ENCODE measurements at regions not wholly inside any gene's neighbourhood (a gene's known extent, or its start where the extent isn't known, plus 50 kb on each side); places are given as distances from the start of the nearest gene placed in this dataset.

- H3K4me1 ChIP-seq, result no peaks in the 10 kb centered on the region
- WGBS, 5 donors, result 53 to 77% (median 73%) methylated on average over 14 of the region's 14 CpGs
- DNase-seq, result no peak
- no peaks in the 10 kb centered on the region for H3K9me3 ChIP-seq
- H3K27me3 ChIP-seq (replicated peaks in 1 of 7), result peaks cover 0 to 4% (median 0%) of the 10 kb centered on the region in 7 donors
- no peak overlapping the region for H3K4me3 ChIP-seq
- no peak for TF ChIP-seq CTCF (IDR thresholded peaks at IDR 0.05 in 8 of 11, conservative IDR thresholded peaks at IDR 0.05 in 3 of 11)
- no peak for TF ChIP-seq POLR2A (IDR thresholded peaks at IDR 0.05)
- TF ChIP-seq POLR2AphosphoS5 (IDR thresholded peaks at IDR 0.05), result no peak
- intact Hi-C loops (cut with DNase I; ENCODE audit: low total_unique reads), result no loop called here
- no peaks in the 10 kb centered on the region for H3K36me3 ChIP-seq
- H3K27ac ChIP-seq, result no peak overlapping the region
Measured at GRCh38 chr7:155918720-155919390, 106.6 kb upstream of the SHH start.

DNA sequence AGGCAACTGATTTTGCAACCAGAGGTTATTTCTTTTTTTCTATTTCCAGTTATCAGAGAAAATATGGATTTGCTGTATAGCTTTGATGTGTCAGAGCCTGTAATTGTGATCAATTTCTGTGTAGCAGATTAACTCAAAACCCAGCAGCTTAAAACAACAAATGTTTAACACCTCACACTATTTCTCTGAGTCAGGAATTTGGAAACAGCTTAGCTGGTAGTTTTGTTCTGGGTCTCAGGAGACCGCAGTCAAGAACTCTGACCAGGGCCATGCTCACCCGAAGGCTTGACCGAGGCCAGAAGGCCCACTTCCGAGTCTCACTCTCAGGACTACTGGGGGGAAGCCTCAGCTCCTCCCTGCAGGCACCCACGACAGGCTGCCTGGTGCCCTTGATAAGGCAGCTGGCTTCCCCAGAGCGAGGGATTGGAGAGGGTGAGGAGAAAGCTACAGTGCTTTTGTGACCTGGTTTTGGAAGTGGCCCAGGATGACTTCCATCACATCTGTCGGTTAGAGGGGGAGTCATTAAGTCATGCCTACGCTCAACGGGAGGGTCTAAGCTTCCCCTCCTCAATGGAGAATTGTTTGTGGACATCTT, 105.7 kb upstream of the SHH start:
- H3K4me3 ChIP-seq, result no peak overlapping the region
- H3K9me3 ChIP-seq, result peaks cover 0 to 3% (median under 1%) of the 10 kb centered on the region in 8 donors
- H3K36me3 ChIP-seq, result no peaks in the 10 kb centered on the region
- peaks cover 0 to 4% (median 0%) of the 10 kb centered on the region in 7 donors for H3K27me3 ChIP-seq (replicated peaks in 1 of 7)
- WGBS, 5 donors, result 56 to 69% (median 63%) methylated on average over 9 of the region's 9 CpGs
- intact Hi-C loops (cut with DNase I; ENCODE audit: low total_unique reads), result no loop called here
- H3K4me1 ChIP-seq, result no peaks in the 10 kb centered on the region
- no peak for DNase-seq
- no peak for TF ChIP-seq POLR2A (IDR thresholded peaks at IDR 0.05)
- TF ChIP-seq POLR2AphosphoS5 (IDR thresholded peaks at IDR 0.05), result no peak
- TF ChIP-seq CTCF (IDR thresholded peaks at IDR 0.05 in 8 of 11, conservative IDR thresholded peaks at IDR 0.05 in 3 of 11), result no peak
- no peak overlapping the region for H3K27ac ChIP-seq

DNA sequence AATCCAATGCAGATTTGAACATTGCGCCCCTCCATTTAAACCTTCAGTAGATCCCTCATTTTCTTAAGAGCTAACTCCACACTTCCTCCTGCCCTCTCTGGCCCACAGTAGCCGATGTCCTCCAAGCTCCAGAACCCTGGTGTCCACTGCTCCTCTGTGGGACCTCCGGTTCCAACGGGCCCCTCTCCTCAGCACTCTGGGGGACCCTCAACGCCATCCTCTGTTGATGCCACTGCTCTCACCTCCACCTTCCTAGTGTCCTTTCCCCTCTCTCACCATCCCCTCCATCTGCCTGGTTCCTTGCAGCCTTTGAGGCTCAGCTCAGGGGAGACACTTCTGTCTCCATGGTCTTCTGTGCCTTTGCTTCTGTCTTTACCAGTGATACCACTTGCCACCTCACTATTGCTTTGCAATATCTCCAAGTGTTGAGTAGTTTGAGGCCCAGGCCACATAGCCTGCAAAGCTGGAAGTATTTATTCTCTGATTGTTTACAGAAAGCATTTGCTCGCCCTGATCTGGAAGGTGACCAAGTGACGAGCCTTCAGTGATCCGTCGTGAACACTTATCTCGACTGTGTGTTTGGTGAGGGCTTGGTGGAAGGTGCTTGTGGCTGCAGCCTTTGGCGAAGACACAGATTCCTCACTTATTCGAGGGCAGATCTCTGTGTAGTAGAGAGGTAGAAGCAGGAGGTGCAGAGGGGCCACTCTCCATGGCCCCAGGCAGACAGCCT, 104.8 kb upstream of the SHH start:
- no peaks in the 10 kb centered on the region for H3K4me1 ChIP-seq
- peak; percentile 41 for DNase-seq
- intact Hi-C loops (cut with DNase I; ENCODE audit: low total_unique reads), result no loop called here
- H3K4me3 ChIP-seq, result no peak overlapping the region
- H3K27ac ChIP-seq, result no peak overlapping the region
- peaks cover 0 to 11% (median 9%) of the 10 kb centered on the region in 8 donors for H3K9me3 ChIP-seq
- TF ChIP-seq POLR2A (IDR thresholded peaks at IDR 0.05) (no peak), POLR2AphosphoS5 (IDR thresholded peaks at IDR 0.05) (no peak), CTCF (IDR thresholded peaks at IDR 0.05 in 8 of 11, conservative IDR thresholded peaks at IDR 0.05 in 3 of 11) (no peak)
- peaks cover 0 to 4% (median 0%) of the 10 kb centered on the region in 7 donors for H3K27me3 ChIP-seq (replicated peaks in 1 of 7)
- no peaks in the 10 kb centered on the region for H3K36me3 ChIP-seq
- 78 to 83% (median 79%) methylated on average over 12 of the region's 12 CpGs for WGBS, 5 donors

DNA sequence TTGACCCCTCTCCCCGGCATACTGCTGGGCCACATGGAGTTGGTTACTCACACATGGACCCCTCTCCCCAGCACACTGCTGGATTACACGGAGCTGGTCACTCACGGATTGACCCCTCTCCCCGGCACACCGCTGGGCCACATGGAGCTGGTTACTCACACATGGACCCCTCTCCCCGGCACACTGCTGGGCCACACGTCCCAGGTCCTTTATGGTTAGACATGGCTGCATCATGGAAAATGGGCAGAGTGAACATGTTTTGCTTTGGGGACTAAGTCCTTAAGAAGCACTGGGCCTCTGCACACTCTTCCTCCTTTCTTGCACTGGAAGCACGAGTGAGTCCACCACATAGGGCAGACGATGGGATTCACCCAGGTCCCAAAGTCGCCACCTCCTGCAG, 102.1 kb upstream of the SHH start:
- WGBS, 5 donors, result 75 to 87% (median 81%) methylated on average over 9 to 10 of the region's 10 CpGs
- intact Hi-C loops (cut with DNase I; ENCODE audit: low total_unique reads), result no loop called here
- no peaks in the 10 kb centered on the region for H3K4me1 ChIP-seq
- no peak overlapping the region for H3K27ac ChIP-seq
- no peak overlapping the region for H3K4me3 ChIP-seq
- peaks cover 0 to 39% (median 30%) of the 10 kb centered on the region in 8 donors for H3K9me3 ChIP-seq
- no peaks in the 10 kb centered on the region for H3K36me3 ChIP-seq
- peak; percentile 59 for DNase-seq
- TF ChIP-seq POLR2A (IDR thresholded peaks at IDR 0.05) (no peak), CTCF (IDR thresholded peaks at IDR 0.05 in 8 of 11, conservative IDR thresholded peaks at IDR 0.05 in 3 of 11) (no peak), POLR2AphosphoS5 (IDR thresholded peaks at IDR 0.05) (no peak)
- no peaks in the 10 kb centered on the region for H3K27me3 ChIP-seq (replicated peaks in 1 of 7)
